Caco-2 (cell line): ENCODE measurements at regions not wholly inside any gene's neighbourhood (a gene's known extent, or its start where the extent isn't known, plus 50 kb on each side); places are given as distances from the start of the nearest gene placed in this dataset.

ENCODE experiments used
- BruUV-seq: library from RNA; stranded (reverse); fragments of 400-500 nt; replicated peaks from 2 replicates; lab custom pipeline; 2021; lab: Mats Ljungman, UMichigan
- CTCF ChIA-PET: fragments of 300-600 bp; sonication (Branson Sonifier 250); formaldehyde crosslinking; loops from one replicate; lab custom pipeline; 2022; ENCODE audit warnings: antibody characterized with exemption; lab: Charles Lee
- POLR2A ChIA-PET: fragments of 300-600 bp; sonication (Branson Sonifier 250); formaldehyde crosslinking; loops from one replicate; lab custom pipeline; 2022; ENCODE audit warnings: antibody characterized with exemption; lab: Charles Lee
- DNase-seq, 2 experiments: peaks; one replicate each; pipeline versions ENCODE4 v3.0.0 to v3.0.0-alpha.2; 2020 to 2022
- H3K27me3 ChIP-seq: replicated peaks from 2 replicates; pipeline ENCODE4 v1.6.0; 2011; ENCODE audit warnings: low read length; ENCODE audit not compliant: control insufficient read depth, insufficient read depth
- H3K36me3 ChIP-seq: 2 replicates; pipeline ENCODE4 v1.5.1; 2011; ENCODE audit warnings: low read length; ENCODE audit not compliant: control insufficient read depth, insufficient read depth
- H3K4me1 ChIP-seq: fragments of 250-450 bp; sonication (Bioruptor Pico); 2 replicates; pipeline ENCODE4 v1.5.1; 2020; ENCODE audit warnings: mild to moderate bottlenecking
- H3K4me3 ChIP-seq: 2 replicates; pipeline ENCODE4 v1.5.1; 2011; ENCODE audit warnings: low read depth, mild to moderate bottlenecking, control low read depth, low read length
- H3K9me3 ChIP-seq: fragments of 250-450 bp; sonication (Bioruptor Pico); 2 replicates; pipeline ENCODE4 v1.5.1; 2020; ENCODE audit warnings: mild to moderate bottlenecking, moderate library complexity
- H3K27ac Mint-ChIP-seq: one replicate; pipeline ENCODE4 v1.8.0; 2022; ENCODE audit warnings: mixed read lengths; ENCODE audit not compliant: unreplicated experiment
- H3K27me3 Mint-ChIP-seq: one replicate; pipeline ENCODE4 v1.8.0; 2022; ENCODE audit warnings: mixed read lengths; ENCODE audit not compliant: insufficient read depth, unreplicated experiment
- H3K36me3 Mint-ChIP-seq: one replicate; pipeline ENCODE4 v1.8.0; 2022; ENCODE audit warnings: mild to moderate bottlenecking, mixed read lengths; ENCODE audit not compliant: insufficient read depth, unreplicated experiment
- H3K4me1 Mint-ChIP-seq: one replicate; pipeline ENCODE4 v1.8.0; 2022; ENCODE audit warnings: low read depth, mixed read lengths; ENCODE audit not compliant: unreplicated experiment
- H3K4me3 Mint-ChIP-seq: one replicate; pipeline ENCODE4 v1.8.0; 2022; ENCODE audit warnings: mild to moderate bottlenecking, moderate library complexity, mixed read lengths; ENCODE audit not compliant: unreplicated experiment
- H3K9me3 Mint-ChIP-seq: one replicate; pipeline ENCODE4 v1.8.0; 2022; ENCODE audit warnings: mixed read lengths; ENCODE audit not compliant: unreplicated experiment
- intact Hi-C: fragments of 100-400 bp; cut with micrococcal nuclease; formaldehyde crosslinking; loops from one replicate; pipeline ENCODE4 v1.10.0; 2022; ENCODE audit not compliant: unreplicated experiment
- TF ChIP-seq, protein P1 (sequence below), 2 experiments: fragments of 200-600 bp in 1 of 2; IDR thresholded peaks; 1 replicate in 1 of 2; 2 replicates in 1 of 2; pipeline versions ENCODE4 v1.5.1 to v1.8.0; 2011 to 2022; ENCODE audit warnings: antibody characterized with exemption in 1 of 2, control low read depth in 1 of 2, inconsistent platforms in 1 of 2, low read depth in 1 of 2, low read length in 1 of 2, mild to moderate bottlenecking in 1 of 2, moderate library complexity in 1 of 2; ENCODE audit not compliant: insufficient read depth in 1 of 2, severe bottlenecking in 1 of 2, unreplicated experiment in 1 of 2

DNA sequence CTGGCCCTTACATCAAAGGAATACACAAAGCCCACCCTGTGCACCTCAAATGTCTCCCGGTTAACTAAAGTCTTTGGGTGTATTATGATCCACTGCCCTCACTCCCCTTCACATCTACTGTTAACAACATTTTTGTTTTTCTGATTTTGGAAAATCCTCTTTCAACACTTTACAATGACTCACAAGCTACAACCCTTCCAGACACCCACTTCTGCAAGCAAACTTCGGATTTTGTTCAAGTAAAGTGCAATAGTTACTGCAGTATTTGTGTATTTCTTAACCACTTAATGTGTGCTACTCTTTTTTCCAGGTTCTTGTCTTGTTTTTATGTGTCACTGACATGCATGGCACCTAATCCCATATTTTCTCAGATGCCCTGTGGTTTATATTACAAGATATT lies 101.1 kb downstream of the EDNRB start:
- H3K27me3 ChIP-seq: no peaks in the 10 kb centered on the region
- H3K4me3 ChIP-seq: no peak overlapping the region
- H3K4me3 Mint-ChIP-seq: no peak overlapping the region
- H3K9me3 Mint-ChIP-seq: no peaks in the 10 kb centered on the region
- DNase-seq: no peak
- POLR2A ChIA-PET: no interaction called here
- peaks cover 9% of the 10 kb centered on the region for H3K27me3 Mint-ChIP-seq
- H3K36me3 Mint-ChIP-seq: no peaks in the 10 kb centered on the region
- no peak overlapping the region for H3K27ac Mint-ChIP-seq
- no TSS peak for BruUV-seq
- TF ChIP-seq, protein P1, sequence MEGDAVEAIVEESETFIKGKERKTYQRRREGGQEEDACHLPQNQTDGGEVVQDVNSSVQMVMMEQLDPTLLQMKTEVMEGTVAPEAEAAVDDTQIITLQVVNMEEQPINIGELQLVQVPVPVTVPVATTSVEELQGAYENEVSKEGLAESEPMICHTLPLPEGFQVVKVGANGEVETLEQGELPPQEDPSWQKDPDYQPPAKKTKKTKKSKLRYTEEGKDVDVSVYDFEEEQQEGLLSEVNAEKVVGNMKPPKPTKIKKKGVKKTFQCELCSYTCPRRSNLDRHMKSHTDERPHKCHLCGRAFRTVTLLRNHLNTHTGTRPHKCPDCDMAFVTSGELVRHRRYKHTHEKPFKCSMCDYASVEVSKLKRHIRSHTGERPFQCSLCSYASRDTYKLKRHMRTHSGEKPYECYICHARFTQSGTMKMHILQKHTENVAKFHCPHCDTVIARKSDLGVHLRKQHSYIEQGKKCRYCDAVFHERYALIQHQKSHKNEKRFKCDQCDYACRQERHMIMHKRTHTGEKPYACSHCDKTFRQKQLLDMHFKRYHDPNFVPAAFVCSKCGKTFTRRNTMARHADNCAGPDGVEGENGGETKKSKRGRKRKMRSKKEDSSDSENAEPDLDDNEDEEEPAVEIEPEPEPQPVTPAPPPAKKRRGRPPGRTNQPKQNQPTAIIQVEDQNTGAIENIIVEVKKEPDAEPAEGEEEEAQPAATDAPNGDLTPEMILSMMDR (IDR thresholded peaks at IDR 0.05; ENCODE audit: insufficient read depth in 1 of 2, low read depth in 1 of 2, low read length in 1 of 2, severe bottlenecking in 1 of 2, unreplicated experiment in 1 of 2): no peak
- H3K4me1 Mint-ChIP-seq: peaks cover 14% of the 10 kb centered on the region
- CTCF ChIA-PET: no interaction called here
- no peaks in the 10 kb centered on the region for H3K36me3 ChIP-seq
- H3K9me3 ChIP-seq: no peaks in the 10 kb centered on the region
- peaks cover 3% of the 10 kb centered on the region; the same call in 1 of the 2 replicates for H3K4me1 ChIP-seq
- intact Hi-C loops: no loop called here

DNA sequence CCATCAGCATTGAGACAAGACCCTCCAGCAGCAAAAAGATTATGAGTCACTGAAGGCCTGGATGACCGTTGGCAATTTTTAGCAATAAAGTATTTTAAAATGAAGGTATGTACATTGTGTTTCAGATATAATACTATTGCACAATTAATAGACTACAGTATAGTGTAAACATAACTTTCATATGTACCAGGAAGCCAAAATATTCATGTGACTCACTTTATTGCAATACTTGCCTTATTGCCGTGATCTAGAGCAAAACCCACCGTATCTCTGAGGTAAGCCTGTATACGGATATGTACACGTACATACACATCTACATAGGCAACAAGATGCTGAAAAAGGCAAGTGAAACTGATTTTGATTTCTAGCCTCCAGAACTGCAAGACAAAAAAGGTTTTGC lies 103.3 kb downstream of the EDNRB start:
- Mint-ChIP-seq H3K9me3 (no peaks in the 10 kb centered on the region), H3K36me3 (no peaks in the 10 kb centered on the region), H3K4me3 (no peak overlapping the region), H3K4me1 (peaks cover 8% of the 10 kb centered on the region), H3K27ac (no peak overlapping the region), H3K27me3 (peaks cover 9% of the 10 kb centered on the region)
- peaks cover 13% of the 10 kb centered on the region for H3K4me1 ChIP-seq
- no TSS peak for BruUV-seq
- ChIA-PET CTCF (no interaction called here), POLR2A (no interaction called here)
- TF ChIP-seq, protein P1 (IDR thresholded peaks at IDR 0.05; ENCODE audit: insufficient read depth in 1 of 2, low read depth in 1 of 2, low read length in 1 of 2, severe bottlenecking in 1 of 2, unreplicated experiment in 1 of 2): no peak
- no peak for DNase-seq
- H3K4me3 ChIP-seq: no peak overlapping the region
- intact Hi-C loops: no loop called here
- H3K9me3 ChIP-seq: no peaks in the 10 kb centered on the region
- no peaks in the 10 kb centered on the region for H3K27me3 ChIP-seq
- H3K36me3 ChIP-seq: no peaks in the 10 kb centered on the region
